H4 (cell line): ENCODE measurements at regions not wholly inside any gene's neighbourhood (a gene's known extent, or its start where the extent isn't known, plus 50 kb on each side); places are given as distances from the start of the nearest gene placed in this dataset.

ENCODE experiments used
- DNase-seq: peaks from one replicate; pipeline ENCODE4 v3.0.0-alpha.2; 2015; ENCODE audit warnings: low spot score

GRCh38 chr16:79756571-79756970, 156.0 kb upstream of the MAF start:
- no peak for DNase-seq

GRCh38 chr16:79754501-79754900, 154.0 kb upstream of the MAF start:
- DNase-seq, result no peak

- DNase-seq, result no peak
Observed at GRCh38 chr16:79754081-79754480, 153.5 kb upstream of the MAF start.

GRCh38 chr16:79753286-79753685, 152.7 kb upstream of the MAF start:
- DNase-seq, result no peak

GRCh38 chr16:79752396-79752795, 151.9 kb upstream of the MAF start:
- DNase-seq, result no peak

GRCh38 chr16:79751471-79752184, 151.1 kb upstream of the MAF start:
- no peak for DNase-seq

GRCh38 chr16:79750311-79750710, 149.8 kb upstream of the MAF start:
- no peak for DNase-seq

- DNase-seq, result no peak
Observed at GRCh38 chr16:79748629-79749028, 148.1 kb upstream of the MAF start.

GRCh38 chr16:79747688-79748087, 147.2 kb upstream of the MAF start:
- DNase-seq, result no peak

- DNase-seq, result no peak
Observed at GRCh38 chr16:79740252-79740651, 139.7 kb upstream of the MAF start.

GRCh38 chr16:79735271-79735670, 134.7 kb upstream of the MAF start:
- no peak for DNase-seq

- DNase-seq, result no peak
Observed at GRCh38 chr16:79734721-79735120, 134.2 kb upstream of the MAF start.

GRCh38 chr16:79728923-79729240, 128.3 kb upstream of the MAF start:
- DNase-seq, result no peak

GRCh38 chr16:79728048-79728922, 127.7 kb upstream of the MAF start:
- no peak for DNase-seq

- DNase-seq, result no peak
Observed at GRCh38 chr16:79726902-79727301, 126.4 kb upstream of the MAF start.

- DNase-seq, result no peak
Observed at GRCh38 chr16:79725051-79725450, 124.5 kb upstream of the MAF start.

GRCh38 chr16:79723583-79724168, 123.1 kb upstream of the MAF start:
- no peak for DNase-seq

GRCh38 chr16:79721270-79721669, 120.7 kb upstream of the MAF start:
- DNase-seq, result no peak

GRCh38 chr16:79717333-79718137, 117.0 kb upstream of the MAF start:
- DNase-seq, result peak; percentile 39

GRCh38 chr16:79716645-79717332, 116.3 kb upstream of the MAF start:
- DNase-seq, result no peak

GRCh38 chr16:79715061-79715460, 114.5 kb upstream of the MAF start:
- DNase-seq, result no peak

GRCh38 chr16:79714440-79714839, 113.9 kb upstream of the MAF start:
- no peak for DNase-seq
